Brain microvascular endothelial cell (primary cell): ENCODE measurements at regions not wholly inside any gene's neighbourhood (a gene's known extent, or its start where the extent isn't known, plus 50 kb on each side); places are given as distances from the start of the nearest gene placed in this dataset.

Experiments
- DNase-seq: peaks from one replicate; pipeline ENCODE4 v3.0.0-alpha.2; 2020
- H3K27ac ChIP-seq: fragments of 250-450 bp; sonication (Bioruptor Pico); 2 replicates; pipeline ENCODE4 v1.5.1; 2020; ENCODE audit warnings: mild to moderate bottlenecking, moderate library complexity
- H3K27me3 ChIP-seq: fragments of 250-450 bp; sonication (Bioruptor Pico); replicated peaks from 2 replicates; pipeline ENCODE4 v1.5.1; 2020; ENCODE audit warnings: mild to moderate bottlenecking
- H3K36me3 ChIP-seq: fragments of 250-450 bp; sonication (Bioruptor Pico); replicated peaks from 2 replicates; pipeline ENCODE4 v1.5.1; 2020; ENCODE audit warnings: mild to moderate bottlenecking
- H3K4me3 ChIP-seq: 2 replicates; pipeline ENCODE4 v1.5.1; 2011; ENCODE audit warnings: low read depth, mild to moderate bottlenecking, control low read depth, low read length, moderate library complexity
- in situ Hi-C: cut with HindIII; loops from 2 replicates; pipeline ENCODE4 v1.10.0; 2017; ENCODE audit warnings: low sequenced_read_pairs, low pct_ligation_motif_present
- TF ChIP-seq, protein P1 (sequence below): IDR thresholded peaks from 2 replicates; pipeline ENCODE4 v1.5.1; 2011; ENCODE audit warnings: low read depth, mild to moderate bottlenecking, moderate library complexity, low read length, control low read depth, inconsistent platforms; ENCODE audit errors: missing control alignments

- Histone ChIP-seq H3K27ac (no peak overlapping the region), H3K27me3 (no peaks in the 10 kb centered on the region), H3K36me3 (no peaks in the 10 kb centered on the region), H3K4me3 (no peak overlapping the region)
- TF ChIP-seq, protein P1, sequence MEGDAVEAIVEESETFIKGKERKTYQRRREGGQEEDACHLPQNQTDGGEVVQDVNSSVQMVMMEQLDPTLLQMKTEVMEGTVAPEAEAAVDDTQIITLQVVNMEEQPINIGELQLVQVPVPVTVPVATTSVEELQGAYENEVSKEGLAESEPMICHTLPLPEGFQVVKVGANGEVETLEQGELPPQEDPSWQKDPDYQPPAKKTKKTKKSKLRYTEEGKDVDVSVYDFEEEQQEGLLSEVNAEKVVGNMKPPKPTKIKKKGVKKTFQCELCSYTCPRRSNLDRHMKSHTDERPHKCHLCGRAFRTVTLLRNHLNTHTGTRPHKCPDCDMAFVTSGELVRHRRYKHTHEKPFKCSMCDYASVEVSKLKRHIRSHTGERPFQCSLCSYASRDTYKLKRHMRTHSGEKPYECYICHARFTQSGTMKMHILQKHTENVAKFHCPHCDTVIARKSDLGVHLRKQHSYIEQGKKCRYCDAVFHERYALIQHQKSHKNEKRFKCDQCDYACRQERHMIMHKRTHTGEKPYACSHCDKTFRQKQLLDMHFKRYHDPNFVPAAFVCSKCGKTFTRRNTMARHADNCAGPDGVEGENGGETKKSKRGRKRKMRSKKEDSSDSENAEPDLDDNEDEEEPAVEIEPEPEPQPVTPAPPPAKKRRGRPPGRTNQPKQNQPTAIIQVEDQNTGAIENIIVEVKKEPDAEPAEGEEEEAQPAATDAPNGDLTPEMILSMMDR: no peak
- in situ Hi-C loops: no loop called here
- no peak for DNase-seq
Measured at GRCh38 chr13:90906554-90906953, 440.9 kb upstream of the MIR17HG start.

DNA sequence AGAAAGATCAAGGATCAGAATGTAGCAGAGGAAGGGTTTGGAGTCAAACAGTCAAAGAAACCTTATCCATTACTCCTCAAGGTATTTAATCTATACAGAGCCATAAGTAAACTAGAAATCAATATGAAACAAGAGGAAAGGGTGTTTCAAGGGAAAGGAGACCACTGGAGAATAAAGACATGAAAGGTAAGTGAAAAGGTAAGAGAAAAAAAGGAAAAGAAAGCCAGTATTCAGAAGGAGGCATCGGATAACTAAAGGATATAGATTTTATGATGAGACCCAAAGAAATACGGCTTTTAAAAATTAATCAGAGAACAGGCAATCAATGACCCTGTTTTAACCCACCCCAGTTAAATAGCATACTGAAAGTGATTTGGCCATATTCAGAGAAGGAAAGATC lies 438.7 kb upstream of the MIR17HG start:
- no peaks in the 10 kb centered on the region for H3K36me3 ChIP-seq
- H3K27ac ChIP-seq: no peak overlapping the region
- TF ChIP-seq, protein P1: no peak
- no peaks in the 10 kb centered on the region for H3K27me3 ChIP-seq
- in situ Hi-C loops: no loop called here
- DNase-seq: no peak
- no peak overlapping the region for H3K4me3 ChIP-seq

DNA sequence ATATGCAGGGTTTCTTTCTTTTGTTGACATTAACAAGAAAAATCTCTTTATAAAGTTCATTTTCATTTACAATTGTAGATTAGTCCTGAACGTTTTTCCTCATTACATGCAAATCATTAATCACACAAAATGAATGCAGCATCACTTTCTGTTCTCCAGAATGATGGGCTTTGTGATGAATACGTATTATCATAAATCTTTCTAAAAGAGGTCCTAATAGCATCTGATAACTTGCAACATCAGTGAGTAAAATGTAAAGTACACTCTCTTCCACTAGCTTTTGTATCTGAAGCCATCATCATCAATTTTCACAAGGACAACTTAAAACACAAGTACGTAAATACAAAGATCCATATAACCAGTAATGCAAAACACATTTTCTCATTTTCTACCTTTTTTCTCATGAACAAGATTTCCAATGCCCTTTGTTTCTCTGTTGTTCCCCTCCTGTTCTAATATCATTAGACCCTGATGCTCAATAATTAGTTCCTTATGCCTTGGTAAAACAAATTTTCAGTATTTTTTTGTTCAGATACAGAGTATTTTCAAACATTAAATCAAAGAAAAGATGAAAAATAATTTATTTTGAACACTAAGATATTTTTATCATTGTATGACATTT lies 437.4 kb upstream of the MIR17HG start:
- Histone ChIP-seq H3K27me3 (no peaks in the 10 kb centered on the region), H3K36me3 (no peaks in the 10 kb centered on the region), H3K4me3 (no peak overlapping the region), H3K27ac (no peak overlapping the region)
- in situ Hi-C loops: no loop called here
- TF ChIP-seq, protein P1: no peak
- DNase-seq: no peak

GRCh38 chr13:90912247-90912646 lies 435.2 kb upstream of the MIR17HG start:
- in situ Hi-C loops: no loop called here
- H3K36me3 ChIP-seq: no peaks in the 10 kb centered on the region
- no peaks in the 10 kb centered on the region for H3K27me3 ChIP-seq
- no peak overlapping the region for H3K27ac ChIP-seq
- TF ChIP-seq, protein P1: no peak
- H3K4me3 ChIP-seq: no peak overlapping the region
- no peak for DNase-seq

DNA sequence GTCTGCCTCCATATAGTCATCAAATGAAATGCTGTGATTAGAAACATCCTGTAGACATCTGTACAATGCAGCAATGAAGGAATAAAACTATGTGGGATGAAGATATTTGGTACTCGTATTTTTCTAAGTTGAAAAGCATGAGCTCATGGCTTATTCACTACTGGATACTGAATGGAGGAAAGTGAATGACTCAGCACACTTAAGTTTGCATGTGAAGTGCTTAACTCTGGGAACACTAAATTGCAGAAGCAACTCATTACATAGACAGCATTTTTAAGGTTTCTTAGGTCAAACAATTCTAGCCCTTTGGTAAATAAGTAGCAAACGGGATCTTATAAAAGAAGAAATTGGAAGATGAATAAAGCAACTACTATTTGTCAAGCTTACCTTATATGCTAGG lies 429.0 kb upstream of the MIR17HG start:
- H3K27me3 ChIP-seq: no peaks in the 10 kb centered on the region
- H3K36me3 ChIP-seq: no peaks in the 10 kb centered on the region
- no peak for DNase-seq
- TF ChIP-seq, protein P1: no peak
- in situ Hi-C loops: no loop called here
- H3K27ac ChIP-seq: no peak overlapping the region
- no peak overlapping the region for H3K4me3 ChIP-seq

- in situ Hi-C loops: no loop called here
Measured at GRCh38 chr13:90919153-90919552, 428.3 kb upstream of the MIR17HG start.

More at GRCh38 chr13:90919153-90919552, 428.3 kb upstream of the MIR17HG start:
- H3K36me3 ChIP-seq: no peaks in the 10 kb centered on the region
- H3K4me3 ChIP-seq: no peak overlapping the region
- no peaks in the 10 kb centered on the region for H3K27me3 ChIP-seq
- DNase-seq: no peak
- no peak overlapping the region for H3K27ac ChIP-seq
- TF ChIP-seq, protein P1: no peak
